CD1c-positive myeloid dendritic cell (primary cell): ENCODE measurements at regions not wholly inside any gene's neighbourhood (a gene's known extent, or its start where the extent isn't known, plus 50 kb on each side); places are given as distances from the start of the nearest gene placed in this dataset.
"Not testable (repeated sequence)": the region's sequence is repeated elsewhere in the genome, so short reads cannot be mapped to it uniquely, and the experiment has no call there.

ENCODE experiments used
- DNase-seq: peaks from one replicate; pipeline ENCODE4 v3.0.0-alpha.2; 2016; ENCODE audit errors: extremely low spot score

- DNase-seq = no peak
Observed at GRCh38 chr12:127130506-127131124, 1136.4 kb upstream of the TMEM132C start.

GRCh38 chr12:127133675-127134335 lies 1133.2 kb upstream of the TMEM132C start:
- DNase-seq = no peak

GRCh38 chr12:127140864-127141484 lies 1126.0 kb upstream of the TMEM132C start:
- not testable (repeated sequence) for DNase-seq

GRCh38 chr12:127143020-127143419 lies 1124.0 kb upstream of the TMEM132C start:
- no peak for DNase-seq

- DNase-seq = no peak
Observed at GRCh38 chr12:127144770-127145169, 1122.2 kb upstream of the TMEM132C start.

- no peak for DNase-seq
Observed at GRCh38 chr12:127145241-127145928, 1121.6 kb upstream of the TMEM132C start.

GRCh38 chr12:127145929-127146789 lies 1120.8 kb upstream of the TMEM132C start:
- peak; percentile 45 for DNase-seq

GRCh38 chr12:127146991-127147718 lies 1119.8 kb upstream of the TMEM132C start:
- no peak for DNase-seq

GRCh38 chr12:127147724-127148123 lies 1119.2 kb upstream of the TMEM132C start:
- no peak for DNase-seq

- DNase-seq = no peak
Observed at GRCh38 chr12:127148318-127148717, 1118.7 kb upstream of the TMEM132C start.

- no peak for DNase-seq
Observed at GRCh38 chr12:127149226-127149964, 1117.6 kb upstream of the TMEM132C start.

GRCh38 chr12:127150028-127150427 lies 1116.9 kb upstream of the TMEM132C start:
- peak; percentile 29 for DNase-seq

- DNase-seq = no peak
Observed at GRCh38 chr12:127150479-127150878, 1116.5 kb upstream of the TMEM132C start.

GRCh38 chr12:127150956-127151355 lies 1116.0 kb upstream of the TMEM132C start:
- DNase-seq = no peak

GRCh38 chr12:127153996-127154395 lies 1113.0 kb upstream of the TMEM132C start:
- DNase-seq = no peak

GRCh38 chr12:127154830-127155229 lies 1112.1 kb upstream of the TMEM132C start:
- DNase-seq = not testable (repeated sequence)

GRCh38 chr12:127155935-127156619 lies 1110.9 kb upstream of the TMEM132C start:
- DNase-seq = not testable (repeated sequence)

GRCh38 chr12:127157501-127158366 lies 1109.2 kb upstream of the TMEM132C start:
- not testable (repeated sequence) for DNase-seq
